GM13977 (cell line): ENCODE measurements at regions not wholly inside any gene's neighbourhood (a gene's known extent, or its start where the extent isn't known, plus 50 kb on each side); places are given as distances from the start of the nearest gene placed in this dataset.

Experiments
- DNase-seq: peaks from one replicate; pipeline ENCODE4 v3.0.0; 2012; ENCODE audit warnings: low spot score
- CTCF ChIP-seq: IDR thresholded peaks from 2 replicates; pipeline ENCODE4 v1.5.1; 2012; ENCODE audit warnings: mild to moderate bottlenecking, control low read depth; ENCODE audit not compliant: insufficient read depth; ENCODE audit errors: extremely low read depth, missing control alignments
- in situ Hi-C: fragments of 300-500 bp; cut with MboI; formaldehyde crosslinking; loops from one replicate; pipeline ENCODE4 v1.12.0; 2022; ENCODE audit warnings: low sequenced_read_pairs, low pct_unique_long_range_greater_than_20kb, mixed read lengths, inconsistent platforms; ENCODE audit not compliant: unreplicated experiment

GRCh38 chr6:44708208-44708607 lies 320.7 kb downstream of the CDC5L start:
- in situ Hi-C loops: no loop called here
- DNase-seq: no peak
- TF ChIP-seq CTCF: no peak

- in situ Hi-C loops: no loop called here
- TF ChIP-seq CTCF: no peak
- no peak for DNase-seq
Measured at GRCh38 chr6:44712353-44713111, 325.0 kb downstream of the CDC5L start.

- DNase-seq: no peak
- TF ChIP-seq CTCF: no peak
- in situ Hi-C loops: no loop called here
Measured at GRCh38 chr6:44715188-44715587, 327.7 kb downstream of the CDC5L start.

- no peak for TF ChIP-seq CTCF
- in situ Hi-C loops: no loop called here
- no peak for DNase-seq
Measured at GRCh38 chr6:44715925-44716324, 328.4 kb downstream of the CDC5L start.

GRCh38 chr6:44717431-44717830 lies 329.9 kb downstream of the CDC5L start:
- DNase-seq: no peak
- in situ Hi-C loops: no loop called here
- TF ChIP-seq CTCF: no peak

- TF ChIP-seq CTCF: no peak
- in situ Hi-C loops: no loop called here
- DNase-seq: no peak
Measured at GRCh38 chr6:44721954-44722578, 334.6 kb downstream of the CDC5L start.

GRCh38 chr6:44722736-44723135 lies 335.2 kb downstream of the CDC5L start:
- DNase-seq: no peak
- TF ChIP-seq CTCF: no peak
- in situ Hi-C loops: no loop called here
